GM23338 (cell line): ENCODE measurements at regions not wholly inside any gene's neighbourhood (a gene's known extent, or its start where the extent isn't known, plus 50 kb on each side); places are given as distances from the start of the nearest gene placed in this dataset.

Experiments used
- ATAC-seq: fragments of 200-7000 bp; cut with Tn5 transposase; 3 replicates; pipeline ENCODE4 v1.9.1; 2020
- DNase-seq: peaks from one replicate; pipeline ENCODE4 v3.0.0-alpha.2; 2015; ENCODE audit warnings: low spot score
- H2AFZ ChIP-seq: fragments of 200-600 bp; sonication (generic); 2 replicates; pipeline ENCODE4 v1.8.0; 2016; ENCODE audit warnings: antibody characterized with exemption, mild to moderate bottlenecking, moderate library complexity
- H3F3A ChIP-seq: fragments of 200-600 bp; sonication (generic); replicated peaks from 2 replicates; pipeline ENCODE4 v1.8.0; 2017; ENCODE audit warnings: antibody characterized with exemption, mixed run types, low read depth
- H3K27ac ChIP-seq: fragments of 200-600 bp; sonication (generic); 2 replicates; pipeline ENCODE4 v1.6.1; 2016; ENCODE audit warnings: low read depth
- H3K27me3 ChIP-seq: fragments of 200-600 bp; sonication (generic); 2 replicates; pipeline ENCODE4 v1.8.0; 2016; ENCODE audit warnings: mild to moderate bottlenecking, mixed run types, moderate library complexity; ENCODE audit not compliant: insufficient read depth
- H3K36me3 ChIP-seq: fragments of 200-600 bp; sonication (generic); 2 replicates; pipeline ENCODE4 v1.8.0; 2016; ENCODE audit warnings: mild to moderate bottlenecking; ENCODE audit not compliant: insufficient read depth
- H3K4me1 ChIP-seq: fragments of 200-600 bp; sonication (generic); 2 replicates; pipeline ENCODE4 v1.8.0; 2016; ENCODE audit warnings: mild to moderate bottlenecking, moderate library complexity; ENCODE audit not compliant: insufficient read depth
- H3K4me2 ChIP-seq: fragments of 200-600 bp; sonication (generic); 2 replicates; pipeline ENCODE4 v1.7.1; 2017; ENCODE audit warnings: mixed run types
- H3K4me3 ChIP-seq: fragments of 200-600 bp; sonication (generic); 2 replicates; pipeline ENCODE4 v1.6.1; 2016; ENCODE audit warnings: mixed run types
- H3K79me2 ChIP-seq: fragments of 200-600 bp; sonication (generic); replicated peaks from 2 replicates; pipeline ENCODE4 v1.8.0; 2017; ENCODE audit warnings: mild to moderate bottlenecking; ENCODE audit not compliant: insufficient read depth
- H3K9me2 ChIP-seq: fragments of 200-600 bp; sonication (generic); 2 replicates; pipeline ENCODE4 v1.8.0; 2017; ENCODE audit not compliant: insufficient read depth
- H4K20me1 ChIP-seq: fragments of 200-600 bp; sonication (generic); replicated peaks from 2 replicates; pipeline ENCODE4 v1.8.0; 2017; ENCODE audit warnings: mild to moderate bottlenecking; ENCODE audit not compliant: insufficient read depth
- H3K27ac Mint-ChIP-seq: 2 replicates; pipeline ENCODE4 v1.8.0; 2020; ENCODE audit warnings: inconsistent platforms, mild to moderate bottlenecking, moderate library complexity, mixed read lengths
- H3K27me3 Mint-ChIP-seq: 3 replicates; pipeline ENCODE4 v1.8.0; 2022; ENCODE audit warnings: low read depth, mild to moderate bottlenecking, moderate library complexity, mixed read lengths, inconsistent platforms; ENCODE audit not compliant: insufficient read depth, poor library complexity
- H3K36me3 Mint-ChIP-seq: 3 replicates; pipeline ENCODE4 v1.8.0; 2021; ENCODE audit warnings: low read depth, mild to moderate bottlenecking, inconsistent platforms, moderate library complexity, mixed read lengths
- H3K4me1 Mint-ChIP-seq: 3 replicates; pipeline ENCODE4 v1.8.0; 2020; ENCODE audit warnings: mild to moderate bottlenecking, inconsistent platforms, mixed read lengths
- H3K4me3 Mint-ChIP-seq: 3 replicates; pipeline ENCODE4 v1.8.0; 2021; ENCODE audit warnings: moderate library complexity, mild to moderate bottlenecking, inconsistent platforms, mixed read lengths
- H3K9me3 Mint-ChIP-seq: 3 replicates; pipeline ENCODE4 v1.8.0; 2020; ENCODE audit warnings: moderate library complexity, mild to moderate bottlenecking, inconsistent platforms, mixed read lengths
- CTCF ChIP-seq, 2 experiments: fragments of 200-600 bp in 1 of 2; sonication (generic) in 1 of 2; conservative IDR thresholded peaks; 2 replicates each; pipeline versions ENCODE4 v1.5.1 to v1.6.1; 2016 to 2017; ENCODE audit warnings: antibody characterized with exemption in 2 of 2, low read depth in 2 of 2, mild to moderate bottlenecking in 2 of 2, moderate library complexity in 1 of 2
- ETS1 ChIP-seq: IDR thresholded peaks from 2 replicates; pipeline ENCODE4 v1.6.1; 2016; ENCODE audit warnings: antibody characterized with exemption
- EZH2 ChIP-seq: fragments of 200-600 bp; sonication (generic); IDR thresholded peaks from one replicate; pipeline ENCODE4 v1.8.0; 2017; ENCODE audit warnings: antibody characterized with exemption, mild to moderate bottlenecking, low read depth; ENCODE audit not compliant: unreplicated experiment
- EZH2phosphoT487 ChIP-seq: fragments of 200-600 bp; sonication (generic); IDR thresholded peaks from one replicate; pipeline ENCODE4 v1.8.1; 2018; ENCODE audit warnings: antibody characterized with exemption; ENCODE audit not compliant: unreplicated experiment
- NANOG ChIP-seq: IDR thresholded peaks from 2 replicates; pipeline ENCODE4 v1.6.1; 2016; ENCODE audit warnings: antibody characterized with exemption, borderline replicate concordance
- STAT1 ChIP-seq: IDR thresholded peaks from one replicate; pipeline ENCODE4 v1.6.1; 2016; ENCODE audit warnings: antibody characterized with exemption; ENCODE audit not compliant: unreplicated experiment
- ZNF114 ChIP-seq: fragments of 250-450 bp; sonication (Bioruptor Pico); IDR thresholded peaks from 2 replicates; pipeline ENCODE4 v1.5.0; 2020; ENCODE audit warnings: mild to moderate bottlenecking, moderate library complexity
- TF ChIP-seq, protein P1 (sequence below): fragments of 250-450 bp; sonication (Bioruptor Pico); IDR thresholded peaks from 2 replicates; pipeline ENCODE4 v1.5.0; 2020; ENCODE audit warnings: mild to moderate bottlenecking, moderate library complexity
- TF ChIP-seq, protein P2 (sequence below): IDR thresholded peaks from one replicate; pipeline ENCODE4 v1.6.1; 2018; ENCODE audit warnings: antibody characterized with exemption; ENCODE audit not compliant: unreplicated experiment

GRCh38 chr11:88387957-88388356 is 50.4 kb upstream of the CTSC start:
- Mint-ChIP-seq H3K27me3 (peaks cover 4% of the 10 kb centered on the region), H3K27ac (no peak overlapping the region), H3K9me3 (peaks cover 4% of the 10 kb centered on the region; the same call in 2 of the 3 replicates), H3K4me3 (no peak overlapping the region), H3K36me3 (peaks cover 8% of the 10 kb centered on the region; the same call in 2 of the 3 replicates), H3K4me1 (peaks cover 5% of the 10 kb centered on the region)
- ATAC-seq (no peak), DNase-seq (no peak)
- no peaks in the 10 kb centered on the region for H3F3A ChIP-seq
- H2AFZ ChIP-seq: no peak overlapping the region
- H3K4me2 ChIP-seq: no peak overlapping the region
- H3K9me2 ChIP-seq: no peaks in the 10 kb centered on the region; the same call in 1 of the 2 replicates
- no peaks in the 10 kb centered on the region for H3K36me3 ChIP-seq
- no peaks in the 10 kb centered on the region for H3K4me1 ChIP-seq
- no peak overlapping the region for H3K4me3 ChIP-seq
- H3K27ac ChIP-seq: no peak overlapping the region
- H4K20me1 ChIP-seq: no peaks in the 10 kb centered on the region
- no peaks in the 10 kb centered on the region for H3K27me3 ChIP-seq
- TF ChIP-seq NANOG (no peak), STAT1 (no peak), EZH2phosphoT487 (no peak), CTCF (conservative IDR thresholded peaks at IDR 0.05; ENCODE audit: low read depth in 2 of 2) (no peak), ETS1 (no peak), EZH2 (no peak), ZNF114 (CRISPR knock-in tag) (no peak)
- TF ChIP-seq, protein P1, sequence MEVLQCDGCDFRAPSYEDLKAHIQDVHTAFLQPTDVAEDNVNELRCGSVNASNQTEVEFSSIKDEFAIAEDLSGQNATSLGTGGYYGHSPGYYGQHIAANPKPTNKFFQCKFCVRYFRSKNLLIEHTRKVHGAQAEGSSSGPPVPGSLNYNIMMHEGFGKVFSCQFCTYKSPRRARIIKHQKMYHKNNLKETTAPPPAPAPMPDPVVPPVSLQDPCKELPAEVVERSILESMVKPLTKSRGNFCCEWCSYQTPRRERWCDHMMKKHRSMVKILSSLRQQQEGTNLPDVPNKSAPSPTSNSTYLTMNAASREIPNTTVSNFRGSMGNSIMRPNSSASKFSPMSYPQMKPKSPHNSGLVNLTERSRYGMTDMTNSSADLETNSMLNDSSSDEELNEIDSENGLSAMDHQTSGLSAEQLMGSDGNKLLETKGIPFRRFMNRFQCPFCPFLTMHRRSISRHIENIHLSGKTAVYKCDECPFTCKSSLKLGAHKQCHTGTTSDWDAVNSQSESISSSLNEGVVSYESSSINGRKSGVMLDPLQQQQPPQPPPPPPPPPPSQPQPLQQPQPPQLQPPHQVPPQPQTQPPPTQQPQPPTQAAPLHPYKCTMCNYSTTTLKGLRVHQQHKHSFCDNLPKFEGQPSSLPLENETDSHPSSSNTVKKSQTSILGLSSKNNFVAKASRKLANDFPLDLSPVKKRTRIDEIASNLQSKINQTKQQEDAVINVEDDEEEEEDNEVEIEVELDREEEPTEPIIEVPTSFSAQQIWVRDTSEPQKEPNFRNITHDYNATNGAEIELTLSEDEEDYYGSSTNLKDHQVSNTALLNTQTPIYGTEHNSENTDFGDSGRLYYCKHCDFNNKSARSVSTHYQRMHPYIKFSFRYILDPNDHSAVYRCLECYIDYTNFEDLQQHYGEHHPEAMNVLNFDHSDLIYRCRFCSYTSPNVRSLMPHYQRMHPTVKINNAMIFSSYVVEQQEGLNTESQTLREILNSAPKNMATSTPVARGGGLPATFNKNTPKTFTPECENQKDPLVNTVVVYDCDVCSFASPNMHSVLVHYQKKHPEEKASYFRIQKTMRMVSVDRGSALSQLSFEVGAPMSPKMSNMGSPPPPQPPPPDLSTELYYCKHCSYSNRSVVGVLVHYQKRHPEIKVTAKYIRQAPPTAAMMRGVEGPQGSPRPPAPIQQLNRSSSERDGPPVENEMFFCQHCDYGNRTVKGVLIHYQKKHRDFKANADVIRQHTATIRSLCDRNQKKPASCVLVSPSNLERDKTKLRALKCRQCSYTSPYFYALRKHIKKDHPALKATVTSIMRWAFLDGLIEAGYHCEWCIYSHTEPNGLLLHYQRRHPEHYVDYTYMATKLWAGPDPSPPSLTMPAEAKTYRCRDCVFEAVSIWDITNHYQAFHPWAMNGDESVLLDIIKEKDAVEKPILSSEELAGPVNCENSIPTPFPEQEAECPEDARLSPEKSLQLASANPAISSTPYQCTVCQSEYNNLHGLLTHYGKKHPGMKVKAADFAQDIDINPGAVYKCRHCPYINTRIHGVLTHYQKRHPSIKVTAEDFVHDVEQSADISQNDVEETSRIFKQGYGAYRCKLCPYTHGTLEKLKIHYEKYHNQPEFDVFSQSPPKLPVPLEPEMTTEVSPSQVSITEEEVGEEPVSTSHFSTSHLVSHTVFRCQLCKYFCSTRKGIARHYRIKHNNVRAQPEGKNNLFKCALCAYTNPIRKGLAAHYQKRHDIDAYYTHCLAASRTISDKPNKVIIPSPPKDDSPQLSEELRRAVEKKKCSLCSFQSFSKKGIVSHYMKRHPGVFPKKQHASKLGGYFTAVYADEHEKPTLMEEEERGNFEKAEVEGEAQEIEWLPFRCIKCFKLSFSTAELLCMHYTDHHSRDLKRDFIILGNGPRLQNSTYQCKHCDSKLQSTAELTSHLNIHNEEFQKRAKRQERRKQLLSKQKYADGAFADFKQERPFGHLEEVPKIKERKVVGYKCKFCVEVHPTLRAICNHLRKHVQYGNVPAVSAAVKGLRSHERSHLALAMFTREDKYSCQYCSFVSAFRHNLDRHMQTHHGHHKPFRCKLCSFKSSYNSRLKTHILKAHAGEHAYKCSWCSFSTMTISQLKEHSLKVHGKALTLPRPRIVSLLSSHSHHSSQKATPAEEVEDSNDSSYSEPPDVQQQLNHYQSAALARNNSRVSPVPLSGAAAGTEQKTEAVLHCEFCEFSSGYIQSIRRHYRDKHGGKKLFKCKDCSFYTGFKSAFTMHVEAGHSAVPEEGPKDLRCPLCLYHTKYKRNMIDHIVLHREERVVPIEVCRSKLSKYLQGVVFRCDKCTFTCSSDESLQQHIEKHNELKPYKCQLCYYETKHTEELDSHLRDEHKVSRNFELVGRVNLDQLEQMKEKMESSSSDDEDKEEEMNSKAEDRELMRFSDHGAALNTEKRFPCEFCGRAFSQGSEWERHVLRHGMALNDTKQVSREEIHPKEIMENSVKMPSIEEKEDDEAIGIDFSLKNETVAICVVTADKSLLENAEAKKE (CRISPR knock-in tag): no peak
- TF ChIP-seq, protein P2, sequence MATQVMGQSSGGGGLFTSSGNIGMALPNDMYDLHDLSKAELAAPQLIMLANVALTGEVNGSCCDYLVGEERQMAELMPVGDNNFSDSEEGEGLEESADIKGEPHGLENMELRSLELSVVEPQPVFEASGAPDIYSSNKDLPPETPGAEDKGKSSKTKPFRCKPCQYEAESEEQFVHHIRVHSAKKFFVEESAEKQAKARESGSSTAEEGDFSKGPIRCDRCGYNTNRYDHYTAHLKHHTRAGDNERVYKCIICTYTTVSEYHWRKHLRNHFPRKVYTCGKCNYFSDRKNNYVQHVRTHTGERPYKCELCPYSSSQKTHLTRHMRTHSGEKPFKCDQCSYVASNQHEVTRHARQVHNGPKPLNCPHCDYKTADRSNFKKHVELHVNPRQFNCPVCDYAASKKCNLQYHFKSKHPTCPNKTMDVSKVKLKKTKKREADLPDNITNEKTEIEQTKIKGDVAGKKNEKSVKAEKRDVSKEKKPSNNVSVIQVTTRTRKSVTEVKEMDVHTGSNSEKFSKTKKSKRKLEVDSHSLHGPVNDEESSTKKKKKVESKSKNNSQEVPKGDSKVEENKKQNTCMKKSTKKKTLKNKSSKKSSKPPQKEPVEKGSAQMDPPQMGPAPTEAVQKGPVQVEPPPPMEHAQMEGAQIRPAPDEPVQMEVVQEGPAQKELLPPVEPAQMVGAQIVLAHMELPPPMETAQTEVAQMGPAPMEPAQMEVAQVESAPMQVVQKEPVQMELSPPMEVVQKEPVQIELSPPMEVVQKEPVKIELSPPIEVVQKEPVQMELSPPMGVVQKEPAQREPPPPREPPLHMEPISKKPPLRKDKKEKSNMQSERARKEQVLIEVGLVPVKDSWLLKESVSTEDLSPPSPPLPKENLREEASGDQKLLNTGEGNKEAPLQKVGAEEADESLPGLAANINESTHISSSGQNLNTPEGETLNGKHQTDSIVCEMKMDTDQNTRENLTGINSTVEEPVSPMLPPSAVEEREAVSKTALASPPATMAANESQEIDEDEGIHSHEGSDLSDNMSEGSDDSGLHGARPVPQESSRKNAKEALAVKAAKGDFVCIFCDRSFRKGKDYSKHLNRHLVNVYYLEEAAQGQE: no peak
- H3K79me2 ChIP-seq: no peaks in the 10 kb centered on the region
